ENCODE measurements at regions not wholly inside any gene's neighbourhood (a gene's known extent, or its start where the extent isn't known, plus 50 kb on each side); places are given as distances from the start of the nearest gene placed in this dataset.

- H3K9ac ChIP-seq (ENCODE audit: control insufficient read depth, extremely low read depth, insufficient read depth, low read length): no peak overlapping the region
- no peaks in the 10 kb centered on the region for H3K9me3 ChIP-seq (ENCODE audit: control insufficient read depth, low read depth, low read length)
- FAIRE-seq (no peak), DNase-seq (ENCODE audit: low read depth, low spot score) (no peak)
- no peaks in the 10 kb centered on the region for H3K79me2 ChIP-seq (ENCODE audit: control insufficient read depth, insufficient read depth, low read length)
- H3K4me2 ChIP-seq (ENCODE audit: control insufficient read depth, extremely low read depth, insufficient read depth, low read depth, low read length): no peak overlapping the region
- H3K4me1 ChIP-seq (ENCODE audit: control insufficient read depth, extremely low read depth, insufficient read depth, low read length): no peaks in the 10 kb centered on the region
- H3K27me3 ChIP-seq (ENCODE audit: control insufficient read depth, extremely low read depth, insufficient read depth, low read length): no peaks in the 10 kb centered on the region
- H3K4me3 ChIP-seq (ENCODE audit: control insufficient read depth in 2 of 3, extremely low read depth in 1 of 3, insufficient read depth in 2 of 3, low read depth in 1 of 3, low read length in 3 of 3): no peak overlapping the region
- dilution Hi-C loops (cut with MboI; ENCODE audit: extremely low pct_ligation_motif_present, low sequenced_read_pairs): no loop called here
- TF ChIP-seq EZH2 (IDR thresholded peaks at IDR 0.05; ENCODE audit: low read length): no peak
- no peaks in the 10 kb centered on the region for H3K36me3 ChIP-seq (ENCODE audit: control insufficient read depth in 2 of 2, extremely low read depth in 1 of 2, insufficient read depth in 2 of 2, low read length in 2 of 2)
- H4K20me1 ChIP-seq (ENCODE audit: control insufficient read depth, extremely low read depth, insufficient read depth, low read length): no peaks in the 10 kb centered on the region
- no peak overlapping the region for H3K27ac ChIP-seq (ENCODE audit: control insufficient read depth, insufficient read depth, low read length)
- no peaks in the 10 kb centered on the region for H3K9me1 ChIP-seq (ENCODE audit: control insufficient read depth, extremely low read depth, insufficient read depth, low read length)
- no peak overlapping the region for H2AFZ ChIP-seq (ENCODE audit: control insufficient read depth, low read length)
Measured at GRCh38 chr10:61175316-61175715, 231.3 kb upstream of the RHOBTB1 start.

DNA sequence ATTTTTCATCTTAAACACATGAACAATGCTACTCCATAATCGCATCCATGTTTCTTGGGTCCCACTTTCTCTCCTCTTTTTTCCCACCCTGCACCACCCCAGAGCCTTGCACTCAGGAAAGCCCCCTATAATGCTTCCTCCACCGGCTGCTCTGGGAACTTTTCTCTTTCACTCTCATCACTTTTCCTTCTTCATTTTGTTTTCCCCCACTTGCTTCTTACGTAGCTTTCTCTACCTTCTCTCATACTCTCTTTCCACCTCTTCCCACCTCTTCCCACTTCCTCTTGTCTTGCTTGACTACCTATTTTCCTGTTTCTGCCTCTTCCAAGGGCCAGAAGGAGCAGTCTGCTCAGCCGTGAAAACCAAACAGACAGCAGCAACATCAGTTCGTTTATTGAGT lies 229.5 kb upstream of the RHOBTB1 start:
- dilution Hi-C loops (cut with MboI; ENCODE audit: extremely low pct_ligation_motif_present, low sequenced_read_pairs): no loop called here
- Histone ChIP-seq H2AFZ (ENCODE audit: control insufficient read depth, low read length) (no peak overlapping the region), H3K4me2 (ENCODE audit: control insufficient read depth, extremely low read depth, insufficient read depth, low read depth, low read length) (no peak overlapping the region), H3K9me3 (ENCODE audit: control insufficient read depth, low read depth, low read length) (no peaks in the 10 kb centered on the region), H3K9me1 (ENCODE audit: control insufficient read depth, extremely low read depth, insufficient read depth, low read length) (no peaks in the 10 kb centered on the region), H3K36me3 (ENCODE audit: control insufficient read depth in 2 of 2, extremely low read depth in 1 of 2, insufficient read depth in 2 of 2, low read length in 2 of 2) (no peaks in the 10 kb centered on the region), H3K4me3 (ENCODE audit: control insufficient read depth in 2 of 3, extremely low read depth in 1 of 3, insufficient read depth in 2 of 3, low read depth in 1 of 3, low read length in 3 of 3) (no peak overlapping the region), H3K79me2 (ENCODE audit: control insufficient read depth, insufficient read depth, low read length) (no peaks in the 10 kb centered on the region), H3K9ac (ENCODE audit: control insufficient read depth, extremely low read depth, insufficient read depth, low read length) (no peak overlapping the region), H3K27me3 (ENCODE audit: control insufficient read depth, extremely low read depth, insufficient read depth, low read length) (no peaks in the 10 kb centered on the region), H3K4me1 (ENCODE audit: control insufficient read depth, extremely low read depth, insufficient read depth, low read length) (no peaks in the 10 kb centered on the region), H4K20me1 (ENCODE audit: control insufficient read depth, extremely low read depth, insufficient read depth, low read length) (no peaks in the 10 kb centered on the region), H3K27ac (ENCODE audit: control insufficient read depth, insufficient read depth, low read length) (no peak overlapping the region)
- FAIRE-seq (no peak), DNase-seq (ENCODE audit: low read depth, low spot score) (no peak)
- TF ChIP-seq EZH2 (IDR thresholded peaks at IDR 0.05; ENCODE audit: low read length) (no peak), CTCF (optimal IDR thresholded peaks at IDR 0.05 in 1 of 3, IDR thresholded peaks at IDR 0.05 in 1 of 3, conservative IDR thresholded peaks at IDR 0.05 in 1 of 3; ENCODE audit: extremely low read depth in 1 of 3, insufficient read depth in 2 of 3, low read length in 3 of 3) (no peak)

- Histone ChIP-seq H3K9me1 (ENCODE audit: control insufficient read depth, extremely low read depth, insufficient read depth, low read length) (no peaks in the 10 kb centered on the region), H3K36me3 (ENCODE audit: control insufficient read depth in 2 of 2, extremely low read depth in 1 of 2, insufficient read depth in 2 of 2, low read length in 2 of 2) (no peaks in the 10 kb centered on the region), H3K9ac (ENCODE audit: control insufficient read depth, extremely low read depth, insufficient read depth, low read length) (no peak overlapping the region), H2AFZ (ENCODE audit: control insufficient read depth, low read length) (no peak overlapping the region), H3K4me2 (ENCODE audit: control insufficient read depth, extremely low read depth, insufficient read depth, low read depth, low read length) (no peak overlapping the region), H4K20me1 (ENCODE audit: control insufficient read depth, extremely low read depth, insufficient read depth, low read length) (no peaks in the 10 kb centered on the region), H3K9me3 (ENCODE audit: control insufficient read depth, low read depth, low read length) (no peaks in the 10 kb centered on the region), H3K27ac (ENCODE audit: control insufficient read depth, insufficient read depth, low read length) (no peak overlapping the region), H3K4me1 (ENCODE audit: control insufficient read depth, extremely low read depth, insufficient read depth, low read length) (no peaks in the 10 kb centered on the region), H3K27me3 (ENCODE audit: control insufficient read depth, extremely low read depth, insufficient read depth, low read length) (no peaks in the 10 kb centered on the region), H3K79me2 (ENCODE audit: control insufficient read depth, insufficient read depth, low read length) (no peaks in the 10 kb centered on the region), H3K4me3 (ENCODE audit: control insufficient read depth in 2 of 3, extremely low read depth in 1 of 3, insufficient read depth in 2 of 3, low read depth in 1 of 3, low read length in 3 of 3) (no peak overlapping the region)
- dilution Hi-C loops (cut with MboI; ENCODE audit: extremely low pct_ligation_motif_present, low sequenced_read_pairs): no loop called here
- no peak for TF ChIP-seq CTCF (optimal IDR thresholded peaks at IDR 0.05 in 1 of 3, IDR thresholded peaks at IDR 0.05 in 1 of 3, conservative IDR thresholded peaks at IDR 0.05 in 1 of 3; ENCODE audit: extremely low read depth in 1 of 3, insufficient read depth in 2 of 3, low read length in 3 of 3)
- TF ChIP-seq EZH2 (IDR thresholded peaks at IDR 0.05; ENCODE audit: low read length): no peak
- DNase-seq (ENCODE audit: low read depth, low spot score) (no peak), FAIRE-seq (no peak)
Measured at GRCh38 chr10:61172182-61172926, 228.4 kb upstream of the RHOBTB1 start.

Data from keratinocyte (primary cell).